Muscle of arm (tissue), 1 donor: ENCODE measurements at regions not wholly inside any gene's neighbourhood (a gene's known extent, or its start where the extent isn't known, plus 50 kb on each side); places are given as distances from the start of the nearest gene placed in this dataset.
"Not testable (repeated sequence)": the region's sequence is repeated elsewhere in the genome, so short reads cannot be mapped to it uniquely, and the experiment has no call there.

ENCODE experiments used
- DNase-seq: peaks from one replicate; pipeline ENCODE4 v3.0.0-alpha.2; 2013

GRCh38 chr16:21514474-21514840 lies 84.9 kb upstream of the METTL9 start:
- DNase-seq: not testable (repeated sequence)

GRCh38 chr16:21516705-21517040 lies 82.7 kb upstream of the METTL9 start:
- DNase-seq: not testable (repeated sequence)

DNA sequence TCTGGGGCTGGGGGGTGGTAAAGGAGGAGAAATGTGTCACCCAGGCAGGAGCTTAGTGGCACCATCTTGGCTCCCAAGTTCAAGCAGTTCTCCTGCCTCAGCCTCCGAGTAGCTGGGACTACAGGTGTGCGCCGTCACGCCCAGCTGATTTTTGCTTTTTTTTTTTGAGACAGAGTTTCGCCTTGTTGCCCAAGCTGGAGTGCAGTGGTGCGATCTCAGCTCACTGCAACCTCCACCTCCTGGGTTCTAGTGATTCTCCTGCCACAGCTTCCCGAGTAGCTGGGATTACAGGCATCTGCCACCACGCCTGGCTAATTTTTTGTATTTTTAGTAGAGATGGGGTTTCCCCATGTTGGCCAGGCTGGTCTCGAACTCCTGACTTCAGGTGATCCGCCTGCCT lies 82.1 kb upstream of the METTL9 start:
- not testable (repeated sequence) for DNase-seq

GRCh38 chr16:21519361-21520133 lies 79.8 kb upstream of the METTL9 start:
- not testable (repeated sequence) for DNase-seq

- peak; percentile 93 for DNase-seq
These were observed 79.0 kb upstream of the METTL9 start for GRCh38 chr16:21520134-21521047.

DNA sequence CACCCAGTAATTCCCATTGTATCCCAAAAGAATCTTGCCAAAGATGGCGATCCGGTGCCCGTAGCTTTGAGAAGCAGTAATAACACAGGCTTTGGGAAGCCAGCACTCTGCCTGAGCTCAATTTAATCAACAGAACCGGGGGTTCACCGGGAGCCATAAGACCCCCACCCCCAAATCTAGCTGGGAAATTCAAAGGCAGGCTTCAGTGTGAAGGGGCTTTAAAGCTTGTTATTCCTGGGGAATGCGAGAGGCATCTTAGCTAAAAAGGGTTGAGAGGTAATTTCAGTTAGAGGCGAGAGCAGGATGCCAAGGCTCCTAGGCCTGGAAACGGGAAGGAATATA lies 78.4 kb upstream of the METTL9 start:
- DNase-seq: not testable (repeated sequence)

GRCh38 chr16:21521390-21522143 lies 77.8 kb upstream of the METTL9 start:
- DNase-seq: not testable (repeated sequence)

DNA sequence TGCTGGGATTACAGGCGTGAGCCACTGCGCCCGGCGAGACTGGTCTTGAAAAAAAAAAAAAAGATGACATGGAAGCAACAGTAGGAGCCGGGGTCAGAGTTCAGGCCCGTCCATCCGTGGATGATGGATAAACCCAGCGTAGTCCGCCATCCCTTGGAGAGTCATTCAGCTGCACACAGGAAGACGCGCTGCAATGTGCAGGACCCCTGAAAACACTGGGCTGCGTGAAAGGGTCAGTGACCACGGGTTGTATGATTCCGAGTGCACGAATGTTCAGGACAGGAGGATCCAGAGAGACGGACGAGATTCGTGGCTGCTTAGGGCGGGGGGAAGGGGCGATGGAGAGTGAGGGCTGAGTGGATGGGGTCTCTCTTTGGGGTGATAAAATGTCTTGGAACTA lies 76.5 kb upstream of the METTL9 start:
- DNase-seq: not testable (repeated sequence)

DNA sequence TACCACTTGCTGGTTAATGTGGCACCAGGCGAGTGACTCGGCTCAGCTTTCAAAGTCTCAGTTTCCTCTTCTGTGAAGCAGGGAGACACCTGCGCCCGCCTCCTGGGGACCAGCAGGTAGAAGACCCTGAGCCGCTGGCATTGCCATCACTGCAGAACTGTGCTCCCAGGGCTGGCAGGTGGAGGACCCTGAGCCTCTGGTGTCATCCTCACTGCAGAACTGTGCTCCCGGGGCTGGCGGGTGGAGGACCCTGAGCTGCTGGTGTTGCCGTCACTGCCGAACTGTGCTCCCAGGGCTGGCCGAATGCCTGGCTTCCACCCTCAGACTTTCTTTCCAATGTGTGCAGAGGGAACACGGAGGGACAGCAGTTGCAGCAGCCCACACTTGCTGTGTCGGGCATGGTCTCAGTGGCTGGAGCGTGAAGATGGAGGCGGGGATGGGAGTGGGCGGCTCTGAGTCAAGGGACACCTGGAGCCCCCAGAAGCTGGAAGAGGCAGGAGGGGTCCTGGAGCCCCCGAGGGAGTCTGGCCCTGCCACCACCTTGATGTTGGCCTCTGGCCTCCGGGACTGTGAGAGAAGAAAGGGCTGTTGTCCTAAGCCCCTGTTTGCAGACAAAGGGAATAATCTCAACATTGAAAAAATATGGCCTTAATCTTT lies 75.8 kb upstream of the METTL9 start:
- DNase-seq: no peak

- no peak for DNase-seq
These were observed 75.2 kb upstream of the METTL9 start for GRCh38 chr16:21524068-21524751.

- not testable (repeated sequence) for DNase-seq
These were observed 74.7 kb upstream of the METTL9 start for GRCh38 chr16:21524752-21525028.

GRCh38 chr16:21525029-21525895 lies 74.1 kb upstream of the METTL9 start:
- DNase-seq: not testable (repeated sequence)

DNA sequence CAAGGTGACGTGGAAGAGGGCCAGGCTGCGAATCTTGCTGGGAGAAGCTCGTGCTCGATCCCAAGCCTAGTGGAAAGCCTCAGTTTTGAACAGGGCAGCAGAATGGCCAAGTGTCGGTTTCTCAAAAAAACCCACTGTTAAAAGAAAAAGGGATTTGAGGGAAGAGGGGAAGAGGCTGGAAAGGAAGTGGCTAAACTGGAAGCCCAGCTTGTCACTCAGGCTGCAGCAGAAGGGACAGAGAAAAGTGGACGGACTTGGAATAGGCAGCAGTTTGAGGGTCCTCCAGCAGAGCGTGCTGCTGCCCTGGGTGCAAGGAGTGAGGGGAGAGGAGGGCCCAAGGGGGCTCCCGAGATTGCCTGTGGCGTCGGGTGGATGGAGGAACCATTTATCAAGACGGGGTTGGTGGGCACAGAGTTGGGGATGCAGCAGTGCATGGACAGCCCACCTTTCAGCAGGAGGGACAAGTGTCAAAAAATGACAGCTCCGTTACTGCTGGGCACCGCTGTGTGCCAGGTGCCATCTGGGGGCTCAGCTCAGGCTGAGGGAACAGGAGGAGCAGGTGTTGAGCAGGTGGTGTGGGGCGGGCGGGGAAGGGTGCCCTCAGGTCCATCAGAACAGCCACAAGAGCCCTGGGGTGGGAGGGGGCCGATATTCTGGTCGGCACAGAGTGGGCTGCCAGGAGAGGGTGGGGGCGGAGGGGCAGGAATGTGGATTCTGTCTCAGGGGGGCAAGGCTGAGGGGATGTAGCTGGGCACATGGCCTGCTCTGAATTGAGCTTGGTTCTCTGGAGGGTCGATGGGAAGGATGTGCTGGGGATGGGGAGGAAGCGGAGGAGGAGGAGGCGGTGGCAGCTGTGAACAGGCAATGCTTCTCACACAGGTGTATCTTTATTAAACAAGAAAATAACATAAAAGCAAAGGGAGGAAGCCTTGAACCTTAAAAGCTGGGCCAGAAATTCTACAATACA lies 73.1 kb upstream of the METTL9 start:
- not testable (repeated sequence) for DNase-seq

GRCh38 chr16:21526923-21527807 lies 72.2 kb upstream of the METTL9 start:
- DNase-seq: no peak

GRCh38 chr16:21529060-21529658 lies 70.2 kb upstream of the METTL9 start:
- DNase-seq: not testable (repeated sequence)

DNA sequence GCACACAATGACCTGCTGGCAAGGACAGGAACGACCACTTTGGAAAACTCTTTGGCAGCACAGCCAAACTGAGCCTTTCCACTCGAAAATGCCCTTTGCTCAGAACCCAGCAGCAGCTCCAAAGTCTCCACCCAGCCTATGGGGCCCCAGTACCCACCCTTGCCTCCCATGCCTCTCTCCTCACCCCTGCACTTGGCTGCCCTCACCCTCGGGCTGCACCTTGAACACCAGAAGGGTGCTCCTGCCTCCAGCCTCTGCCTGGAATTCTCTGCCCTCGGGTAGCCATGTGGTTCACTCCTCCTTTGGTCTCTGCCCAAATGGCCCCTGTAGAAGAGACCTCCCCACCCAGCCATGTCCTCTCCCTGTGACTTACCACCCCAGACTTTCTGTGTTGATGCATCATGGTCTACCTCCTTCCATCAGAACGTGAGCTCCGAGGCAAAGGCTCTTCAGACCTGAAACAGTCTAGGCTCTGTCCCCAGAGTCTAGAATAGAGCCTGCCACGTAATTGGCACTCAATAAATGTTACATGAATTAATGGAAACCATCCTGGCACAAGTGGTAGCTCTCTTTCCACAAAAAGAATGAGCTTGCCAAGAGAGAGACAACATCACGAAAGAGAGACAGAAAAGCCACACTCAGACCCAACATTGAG lies 68.5 kb upstream of the METTL9 start:
- DNase-seq: not testable (repeated sequence)

DNA sequence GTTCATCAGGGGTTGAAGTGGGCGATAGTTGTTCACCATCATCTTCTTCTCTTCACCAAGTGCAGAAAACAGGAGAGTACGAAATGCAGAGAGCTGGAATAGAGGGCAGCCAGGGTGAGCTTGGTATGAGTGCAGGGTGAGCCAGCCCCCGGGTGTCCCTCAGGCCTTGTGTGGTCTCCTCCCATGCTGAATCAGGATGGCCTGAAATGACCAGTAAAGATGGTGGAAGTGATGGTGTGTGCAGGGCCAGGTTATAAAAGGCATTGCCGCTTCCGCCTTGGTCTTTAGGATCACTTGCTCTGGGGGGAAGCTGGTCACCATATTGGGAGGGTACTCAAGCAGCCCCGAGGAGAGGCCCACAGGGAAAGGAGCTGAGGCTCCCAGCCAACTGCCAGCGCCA lies 66.4 kb upstream of the METTL9 start:
- not testable (repeated sequence) for DNase-seq
